ENCODE measurements at regions not wholly inside any gene's neighbourhood (a gene's known extent, or its start where the extent isn't known, plus 50 kb on each side); places are given as distances from the start of the nearest gene placed in this dataset.

GRCh38 chr7:116363637-116364432, 135.7 kb upstream of the CAV2 start (continued):
- no peak for TF ChIP-seq ZBTB2 (IDR thresholded peaks at IDR 0.05)
- TF ChIP-seq ESRRA (IDR thresholded peaks at IDR 0.05; ENCODE audit: borderline replicate concordance, low read depth): no peak
- TF ChIP-seq CBFA2T3 (IDR thresholded peaks at IDR 0.05): peak; percentile 70
- TF ChIP-seq SMC3 (conservative IDR thresholded peaks at IDR 0.05; ENCODE audit: insufficient read depth, low read depth, low read length): no peak
- TF ChIP-seq DPF2 (IDR thresholded peaks at IDR 0.05): peak; percentile 56; the same call in 1 of the 2 replicates
- no peak for TF ChIP-seq ZNF12 (CRISPR knock-in tag; IDR thresholded peaks at IDR 0.05)
- no peak for TF ChIP-seq E2F8 (IDR thresholded peaks at IDR 0.05; ENCODE audit: low read depth, partially characterized antibody)
- TF ChIP-seq ZBTB5 (IDR thresholded peaks at IDR 0.05): no peak
- TF ChIP-seq MTF1 (CRISPR knock-in tag; IDR thresholded peaks at IDR 0.05; ENCODE audit: borderline replicate concordance): no peak
- no peak for TF ChIP-seq NR3C1 (CRISPR knock-in tag; IDR thresholded peaks at IDR 0.05)
- TF ChIP-seq ZNF511 (CRISPR knock-in tag; IDR thresholded peaks at IDR 0.05): no peak
- no peak for TF ChIP-seq ZNF175 (CRISPR knock-in tag; IDR thresholded peaks at IDR 0.05; ENCODE audit: low read depth)
- TF ChIP-seq FOXP1 (CRISPR knock-in tag; IDR thresholded peaks at IDR 0.05): no peak
- no peak for TF ChIP-seq KDM5B (IDR thresholded peaks at IDR 0.05; ENCODE audit: insufficient replicate concordance, low read depth, low read length)
- no peak for TF ChIP-seq RUNX1 (IDR thresholded peaks at IDR 0.05; ENCODE audit: low read depth)
- no peak for TF ChIP-seq ELF1 (tag; IDR thresholded peaks at IDR 0.05)
- no peak for TF ChIP-seq KLF6 (CRISPR knock-in tag; IDR thresholded peaks at IDR 0.05; ENCODE audit: borderline replicate concordance)
- no peak for TF ChIP-seq SRSF7 (optimal IDR thresholded peaks at IDR 0.05; ENCODE audit: low read depth, low read length)
- no peak for TF ChIP-seq ZNF212 (CRISPR knock-in tag; IDR thresholded peaks at IDR 0.05)
- no peak for TF ChIP-seq MCM2 (IDR thresholded peaks at IDR 0.05; ENCODE audit: low read depth)
- TF ChIP-seq ZNF133 (CRISPR knock-in tag; IDR thresholded peaks at IDR 0.05): no peak

Measured in K562 (cell line).